22Rv1 (cell line): ENCODE measurements at regions not wholly inside any gene's neighbourhood (a gene's known extent, or its start where the extent isn't known, plus 50 kb on each side); places are given as distances from the start of the nearest gene placed in this dataset.
"Not testable (repeated sequence)": the region's sequence is repeated elsewhere in the genome, so short reads cannot be mapped to it uniquely, and the experiment has no call there.

Experiments used
- H3K27ac ChIP-seq: fragments of 450-650 bp; 2 replicates; pipeline ENCODE4 v1.5.1; 2017
- CTCF ChIP-seq: fragments of 450-650 bp; IDR thresholded peaks from 2 replicates; pipeline ENCODE4 v1.5.1; 2017; ENCODE audit warnings: mild to moderate bottlenecking
- ZFX ChIP-seq: fragments of 450-650 bp; IDR thresholded peaks from 2 replicates; pipeline ENCODE4 v1.6.1; 2017; ENCODE audit warnings: antibody characterized with exemption, borderline replicate concordance

- no peak overlapping the region for H3K27ac ChIP-seq
- TF ChIP-seq CTCF: no peak
- no peak for TF ChIP-seq ZFX
Observed at GRCh38 chrX:10988653-10989052, 122.5 kb upstream of the HCCS start.

GRCh38 chrX:10989386-10989785 lies 121.7 kb upstream of the HCCS start:
- H3K27ac ChIP-seq: no peak overlapping the region
- TF ChIP-seq CTCF (no peak), ZFX (no peak)

GRCh38 chrX:10990418-10990817 lies 120.7 kb upstream of the HCCS start:
- no peak overlapping the region for H3K27ac ChIP-seq
- no peak for TF ChIP-seq CTCF
- TF ChIP-seq ZFX: no peak

- H3K27ac ChIP-seq: no peak overlapping the region
- no peak for TF ChIP-seq ZFX
- no peak for TF ChIP-seq CTCF
Observed at GRCh38 chrX:10990976-10991375, 120.2 kb upstream of the HCCS start.

- no peak overlapping the region for H3K27ac ChIP-seq
- no peak for TF ChIP-seq CTCF
- TF ChIP-seq ZFX: no peak
Observed at GRCh38 chrX:10992110-10992509, 119.0 kb upstream of the HCCS start.

GRCh38 chrX:11007076-11007475 lies 104.1 kb upstream of the HCCS start:
- H3K27ac ChIP-seq: not testable (repeated sequence)

DNA sequence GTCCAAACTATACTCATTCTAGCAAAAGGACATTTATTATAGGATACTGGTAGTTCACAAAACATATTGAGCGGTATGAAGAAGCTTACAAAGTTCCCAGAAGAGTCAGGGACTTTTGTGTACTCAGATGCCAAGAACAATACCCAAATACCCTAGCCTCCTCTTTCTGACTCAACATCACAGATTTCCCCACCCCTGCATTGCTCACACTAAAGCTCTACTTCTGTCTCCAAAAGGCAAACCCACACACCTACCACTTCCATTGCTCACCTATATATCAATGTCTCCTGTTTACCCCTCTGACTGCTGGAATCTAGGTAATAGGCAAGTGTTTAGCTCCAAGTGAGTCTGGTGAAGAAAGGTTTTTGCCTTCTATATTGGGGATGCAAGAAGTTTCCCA lies 100.7 kb upstream of the HCCS start:
- no peak overlapping the region for H3K27ac ChIP-seq
- TF ChIP-seq CTCF (no peak), ZFX (no peak)

DNA sequence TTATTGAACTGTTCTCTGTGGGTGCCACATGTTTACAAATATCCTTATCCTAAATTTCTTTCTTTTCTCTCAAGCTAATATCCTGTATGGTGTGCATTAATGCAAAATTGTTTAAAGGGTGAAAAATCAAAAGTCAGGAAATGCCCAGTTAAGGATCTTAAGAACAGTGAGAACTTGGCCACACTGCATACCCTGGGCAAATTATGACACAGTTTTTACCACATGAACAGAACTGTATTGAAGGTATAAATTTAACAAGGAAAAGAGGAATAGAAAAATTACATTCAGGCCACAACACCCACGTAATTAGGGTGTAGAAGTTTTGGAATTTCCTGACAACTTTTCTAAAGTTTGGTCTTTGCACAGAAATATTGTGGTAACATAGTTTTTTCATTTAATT lies 94.4 kb upstream of the HCCS start:
- no peak overlapping the region for H3K27ac ChIP-seq
- TF ChIP-seq ZFX (no peak), CTCF (no peak)

DNA sequence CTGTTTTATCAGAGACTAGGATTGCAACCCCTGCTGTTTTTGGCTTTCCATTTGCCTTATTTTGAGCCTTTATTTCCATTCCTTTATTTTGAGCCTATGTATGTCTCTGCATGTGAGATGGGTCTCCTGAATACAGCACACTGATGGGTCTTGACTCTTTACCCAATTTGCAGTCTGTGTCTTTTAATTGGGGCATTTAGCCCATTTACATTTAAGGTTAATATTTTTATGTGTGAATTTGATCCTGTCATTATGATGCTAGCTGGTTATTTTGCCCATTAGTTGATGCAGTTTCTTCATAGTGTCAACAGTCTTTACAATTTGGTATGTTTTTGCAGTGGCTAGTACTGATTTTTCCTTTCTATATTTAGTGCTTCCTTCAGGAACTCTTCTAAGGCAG lies 88.5 kb upstream of the HCCS start:
- H3K27ac ChIP-seq: not testable (repeated sequence)
